Body of pancreas (tissue), 4 donors: ENCODE measurements at regions not wholly inside any gene's neighbourhood (a gene's known extent, or its start where the extent isn't known, plus 50 kb on each side); places are given as distances from the start of the nearest gene placed in this dataset.
A peak's percentile ranks its signal among the peaks of the same experiment; 100 is the strongest.

Experiments
- ATAC-seq: fragments of 150-250 bp; one replicate; pipeline ENCODE4 v1.9.1; 2016
- DNase-seq, 4 donors: peaks; one replicate each; pipeline ENCODE4 v3.0.0-alpha.2; 2019
- H3K27ac ChIP-seq, 4 donors: fragments of 200-600 bp; sonication (generic); 1 replicate in 3 of 4; 2 replicates in 1 of 4; pipeline versions ENCODE4 v1.5.1 to v1.6.1; 2016 to 2019; ENCODE audit warnings: mild to moderate bottlenecking in 1 of 4, mixed read lengths in 1 of 4, moderate library complexity in 1 of 4
- H3K27me3 ChIP-seq, 2 donors: fragments of 200-600 bp; sonication (generic); one replicate each; pipeline ENCODE4 v1.6.0; 2016; ENCODE audit warnings: mild to moderate bottlenecking in 1 of 2
- H3K36me3 ChIP-seq, 2 donors: fragments of 200-600 bp; sonication (generic); replicated peaks in 1 of 2; 2 replicates each; pipeline ENCODE4 v1.5.1; 2016; ENCODE audit warnings: low read depth in 2 of 2; ENCODE audit not compliant: insufficient read depth in 1 of 2
- H3K4me1 ChIP-seq: fragments of 200-600 bp; sonication (generic); one replicate; pipeline ENCODE4 v1.6.0; 2016
- H3K4me3 ChIP-seq, 2 donors: fragments of 200-600 bp; sonication (generic); 1 replicate in 1 of 2; 2 replicates in 1 of 2; pipeline ENCODE4 v1.5.1; 2016 to 2019
- H3K9me3 ChIP-seq, 3 donors: fragments of 200-600 bp; sonication (generic); 1 replicate in 2 of 3; 2 replicates in 1 of 3; pipeline ENCODE4 v1.5.1; 2016
- CTCF ChIP-seq, 7 experiments: fragments of 450-650 bp in 4 of 7; fragments of 200-600 bp in 3 of 7; sonication (generic) in 3 of 7; IDR thresholded peaks; one replicate each; pipeline ENCODE4 v1.5.1; 2016 to 2019; ENCODE audit warnings: antibody characterized with exemption in 7 of 7
- POLR2A ChIP-seq, 3 donors: fragments of 450-650 bp; IDR thresholded peaks; one replicate each; pipeline ENCODE4 v1.6.1; 2016; ENCODE audit warnings: antibody characterized with exemption in 3 of 3, mild to moderate bottlenecking in 2 of 3
- WGBS, 2 donors: methylation state at CpG; one replicate each; pipeline ENCODE4 v1.1.5; 2017; 5-methylcytosine and 5-hydroxymethylcytosine counted together
- intact Hi-C: fragments of 100-400 bp; cut with DNase I; formaldehyde crosslinking; loops from one replicate; pipeline ENCODE4 v1.15.1; 2023

- H3K27me3 ChIP-seq = no peaks in the 10 kb centered on the region
- TF ChIP-seq POLR2A (IDR thresholded peaks at IDR 0.05) = no peak
- TF ChIP-seq CTCF (IDR thresholded peaks at IDR 0.05) = no peak
- WGBS, 2 donors = 69 to 100% methylated on average over 1 of the region's 1 CpG
- H3K4me3 ChIP-seq = no peak overlapping the region
- DNase-seq (no peak), ATAC-seq (no peak)
- no peaks in the 10 kb centered on the region for H3K9me3 ChIP-seq
- H3K4me1 ChIP-seq = no peaks in the 10 kb centered on the region
- H3K36me3 ChIP-seq = no peaks in the 10 kb centered on the region
- intact Hi-C loops = loop anchor here (10.0 kb wide), 1 partner anchor 1702 kb away; no protein-coding TSS in a partner anchor
- no peak overlapping the region for H3K27ac ChIP-seq
These were observed 286.9 kb downstream of the PARP8 start for GRCh38 chr5:50953290-50953689.

- ATAC-seq (no peak), DNase-seq (peak; percentile 24 to 64 (median 39))
- intact Hi-C loops = loop anchor here (10.0 kb wide), 1 partner anchor 1696 kb away; no protein-coding TSS in a partner anchor
- 9 to 11% methylated on average over 5 of the region's 5 CpGs for WGBS, 2 donors
- peaks cover 0 to 6% of the 10 kb centered on the region in 2 donors for H3K27me3 ChIP-seq
- no peaks in the 10 kb centered on the region for H3K9me3 ChIP-seq
- no peak overlapping the region for H3K4me3 ChIP-seq
- no peak overlapping the region for H3K27ac ChIP-seq
- no peaks in the 10 kb centered on the region for H3K36me3 ChIP-seq
- TF ChIP-seq CTCF (IDR thresholded peaks at IDR 0.05) = peak in 6 of 7 experiments; percentile 39 to 66 (median 55)
- no peak for TF ChIP-seq POLR2A (IDR thresholded peaks at IDR 0.05)
- peaks cover 11% of the 10 kb centered on the region for H3K4me1 ChIP-seq
These were observed 292.5 kb downstream of the PARP8 start for GRCh38 chr5:50958852-50959457.

GRCh38 chr5:50962934-50963872 is 296.8 kb downstream of the PARP8 start:
- peaks cover 0 to 19% of the 10 kb centered on the region in 2 donors for H3K27me3 ChIP-seq
- H3K4me1 ChIP-seq = peaks cover 34% of the 10 kb centered on the region
- H3K9me3 ChIP-seq = no peaks in the 10 kb centered on the region
- peak overlapping the region in 1 of 2 donors; percentile 14 for H3K4me3 ChIP-seq
- no peak overlapping the region for H3K27ac ChIP-seq
- peak; percentile 73 for ATAC-seq
- no peaks in the 10 kb centered on the region for H3K36me3 ChIP-seq
- 1% methylated on average over 44 of the region's 44 CpGs for WGBS, 2 donors
- DNase-seq = peak; percentile 57 to 73 (median 68)
- no peak for TF ChIP-seq POLR2A (IDR thresholded peaks at IDR 0.05)
- TF ChIP-seq CTCF (IDR thresholded peaks at IDR 0.05) = peak; percentile 71 to 98 (median 87)
- intact Hi-C loops = no loop called here

- no peak for ATAC-seq
- peak in 1 of 4 donors; percentile 6 for DNase-seq
- TF ChIP-seq CTCF (IDR thresholded peaks at IDR 0.05) = no peak
- TF ChIP-seq POLR2A (IDR thresholded peaks at IDR 0.05) = no peak
- Histone ChIP-seq H3K36me3 (no peaks in the 10 kb centered on the region), H3K4me3 (no peak overlapping the region), H3K27ac (no peak overlapping the region), H3K4me1 (peaks cover 43% of the 10 kb centered on the region), H3K9me3 (no peaks in the 10 kb centered on the region), H3K27me3 (peaks cover 0 to 24% of the 10 kb centered on the region in 2 donors)
- intact Hi-C loops = no loop called here
- WGBS, 2 donors = 6 to 17% methylated on average over 29 to 33 of the region's 33 CpGs
These were observed 297.7 kb downstream of the PARP8 start for GRCh38 chr5:50963971-50964745.
